ENCODE measurements at regions not wholly inside any gene's neighbourhood (a gene's known extent, or its start where the extent isn't known, plus 50 kb on each side); places are given as distances from the start of the nearest gene placed in this dataset.

DNA sequence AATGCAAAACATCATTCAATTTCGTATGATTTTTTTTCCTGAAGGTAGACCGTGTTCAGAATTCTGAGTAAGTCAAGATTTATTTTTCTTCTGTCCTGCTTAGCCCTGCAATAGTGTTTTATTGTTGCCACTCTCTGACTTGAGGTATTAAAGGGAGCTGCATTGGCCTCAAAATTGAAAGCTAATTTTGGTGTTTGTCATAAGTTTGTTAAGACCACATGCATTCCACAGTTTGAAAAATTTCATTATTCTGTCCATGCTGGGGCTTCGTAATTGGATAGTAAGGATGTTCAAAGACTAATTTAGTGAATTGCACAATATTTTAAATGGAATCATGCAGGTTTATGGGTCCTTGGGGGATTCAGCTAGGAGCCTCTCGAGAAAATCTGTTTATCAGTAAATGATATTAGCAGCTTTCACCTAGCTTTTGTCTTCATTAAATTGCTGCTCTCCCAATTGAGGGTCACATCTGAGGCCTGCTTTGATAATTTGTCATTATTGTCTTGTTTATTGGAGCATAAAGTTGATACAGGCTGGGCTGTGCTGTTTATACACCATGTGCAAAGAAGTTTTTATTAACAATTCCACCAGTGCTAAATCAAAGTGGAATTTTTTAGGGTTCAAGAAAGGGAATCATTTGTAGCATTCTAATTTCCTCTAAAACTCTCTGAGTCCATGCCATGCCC lies 339.8 kb upstream of the OBI1 start:
- H3K36me3 ChIP-seq (replicated peaks in 1 of 2; ENCODE audit: control insufficient read depth in 1 of 2, insufficient read depth in 2 of 2, low read length in 2 of 2): no peaks in the 10 kb centered on the region
- H3K4me3 ChIP-seq (replicated peaks in 1 of 3; ENCODE audit: low read depth in 2 of 3, low read length in 3 of 3): no peak overlapping the region
- DNase-seq: no peak
- no peaks in the 10 kb centered on the region for H3K4me1 ChIP-seq (ENCODE audit: control insufficient read depth in 1 of 2, insufficient read depth in 2 of 2, low read length in 2 of 2)
- intact Hi-C loops (cut with micrococcal nuclease): no loop called here
- no peaks in the 10 kb centered on the region for H3K79me2 ChIP-seq (ENCODE audit: insufficient read depth, low read length)
- 92% methylated on average over 2 of the region's 4 CpGs for WGBS (ENCODE audit: insufficient coverage)
- Mint-ChIP-seq H3K9me3 (no peaks in the 10 kb centered on the region), H3K36me3 (no peaks in the 10 kb centered on the region), H3K27ac (no peak overlapping the region), H3K4me1 (peaks cover 5% of the 10 kb centered on the region), H3K4me3 (no peak overlapping the region), H3K27me3 (ENCODE audit: low read depth in 3 of 3) (peaks cover 1 to 3% (median 2%) of the 10 kb centered on the region in 3 donors)
- TF ChIP-seq, protein P1, sequence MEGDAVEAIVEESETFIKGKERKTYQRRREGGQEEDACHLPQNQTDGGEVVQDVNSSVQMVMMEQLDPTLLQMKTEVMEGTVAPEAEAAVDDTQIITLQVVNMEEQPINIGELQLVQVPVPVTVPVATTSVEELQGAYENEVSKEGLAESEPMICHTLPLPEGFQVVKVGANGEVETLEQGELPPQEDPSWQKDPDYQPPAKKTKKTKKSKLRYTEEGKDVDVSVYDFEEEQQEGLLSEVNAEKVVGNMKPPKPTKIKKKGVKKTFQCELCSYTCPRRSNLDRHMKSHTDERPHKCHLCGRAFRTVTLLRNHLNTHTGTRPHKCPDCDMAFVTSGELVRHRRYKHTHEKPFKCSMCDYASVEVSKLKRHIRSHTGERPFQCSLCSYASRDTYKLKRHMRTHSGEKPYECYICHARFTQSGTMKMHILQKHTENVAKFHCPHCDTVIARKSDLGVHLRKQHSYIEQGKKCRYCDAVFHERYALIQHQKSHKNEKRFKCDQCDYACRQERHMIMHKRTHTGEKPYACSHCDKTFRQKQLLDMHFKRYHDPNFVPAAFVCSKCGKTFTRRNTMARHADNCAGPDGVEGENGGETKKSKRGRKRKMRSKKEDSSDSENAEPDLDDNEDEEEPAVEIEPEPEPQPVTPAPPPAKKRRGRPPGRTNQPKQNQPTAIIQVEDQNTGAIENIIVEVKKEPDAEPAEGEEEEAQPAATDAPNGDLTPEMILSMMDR (IDR thresholded peaks at IDR 0.05): no peak
- no peaks in the 10 kb centered on the region for H4K20me1 ChIP-seq (ENCODE audit: insufficient read depth, low read length)
- no peaks in the 10 kb centered on the region for H3K9me3 ChIP-seq (replicated peaks in 1 of 2; ENCODE audit: control insufficient read depth in 1 of 2, insufficient read depth in 1 of 2, low read length in 2 of 2)
- H3K27me3 ChIP-seq (ENCODE audit: control insufficient read depth in 2 of 2, insufficient read depth in 2 of 2, low read length in 2 of 2): no peaks in the 10 kb centered on the region
- no peak overlapping the region for H3K4me2 ChIP-seq (replicated peaks; ENCODE audit: extremely low read depth, low read length, poor library complexity, severe bottlenecking)
- no peak overlapping the region for H3K9ac ChIP-seq (ENCODE audit: insufficient read depth, low read length, poor library complexity, severe bottlenecking)
- no peak overlapping the region for H3K27ac ChIP-seq (ENCODE audit: low read depth in 1 of 2, low read length in 2 of 2)
- H2AFZ ChIP-seq (ENCODE audit: insufficient read depth, low read depth, low read length, poor library complexity, severe bottlenecking): no peak overlapping the region

- Mint-ChIP-seq H3K9me3 (no peaks in the 10 kb centered on the region), H3K27me3 (ENCODE audit: low read depth in 3 of 3) (peaks cover 1 to 3% (median 3%) of the 10 kb centered on the region in 3 donors), H3K36me3 (no peaks in the 10 kb centered on the region), H3K27ac (no peak overlapping the region), H3K4me3 (no peak overlapping the region), H3K4me1 (peaks cover 5% of the 10 kb centered on the region)
- intact Hi-C loops (cut with micrococcal nuclease): no loop called here
- no peak for DNase-seq
- Histone ChIP-seq H3K4me3 (replicated peaks in 1 of 3; ENCODE audit: low read depth in 2 of 3, low read length in 3 of 3) (no peak overlapping the region), H3K79me2 (ENCODE audit: insufficient read depth, low read length) (no peaks in the 10 kb centered on the region), H2AFZ (ENCODE audit: insufficient read depth, low read depth, low read length, poor library complexity, severe bottlenecking) (no peak overlapping the region), H3K9me3 (replicated peaks in 1 of 2; ENCODE audit: control insufficient read depth in 1 of 2, insufficient read depth in 1 of 2, low read length in 2 of 2) (no peaks in the 10 kb centered on the region), H3K27ac (ENCODE audit: low read depth in 1 of 2, low read length in 2 of 2) (no peak overlapping the region), H4K20me1 (ENCODE audit: insufficient read depth, low read length) (no peaks in the 10 kb centered on the region), H3K36me3 (replicated peaks in 1 of 2; ENCODE audit: control insufficient read depth in 1 of 2, insufficient read depth in 2 of 2, low read length in 2 of 2) (no peaks in the 10 kb centered on the region), H3K4me2 (replicated peaks; ENCODE audit: extremely low read depth, low read length, poor library complexity, severe bottlenecking) (no peak overlapping the region), H3K9ac (ENCODE audit: insufficient read depth, low read length, poor library complexity, severe bottlenecking) (no peak overlapping the region), H3K4me1 (ENCODE audit: control insufficient read depth in 1 of 2, insufficient read depth in 2 of 2, low read length in 2 of 2) (no peaks in the 10 kb centered on the region), H3K27me3 (ENCODE audit: control insufficient read depth in 2 of 2, insufficient read depth in 2 of 2, low read length in 2 of 2) (no peaks in the 10 kb centered on the region)
- 42% methylated on average over 2 of the region's 9 CpGs for WGBS (ENCODE audit: insufficient coverage)
- TF ChIP-seq, protein P1 (IDR thresholded peaks at IDR 0.05): no peak
These were observed 339.1 kb upstream of the OBI1 start for GRCh38 chr13:78997902-78998629.

Data from CD14-positive monocyte (primary cell).